ENCODE measurements at regions not wholly inside any gene's neighbourhood (a gene's known extent, or its start where the extent isn't known, plus 50 kb on each side); places are given as distances from the start of the nearest gene placed in this dataset.

- Histone ChIP-seq H4K20me1 (ENCODE audit: insufficient read depth) (no peaks in the 10 kb centered on the region), H3K27ac (ENCODE audit: low read length) (no peak overlapping the region), H3K27me3 (ENCODE audit: insufficient read depth, low read depth, low read length) (no peaks in the 10 kb centered on the region), H2AFZ (ENCODE audit: low read depth, low read length) (no peak overlapping the region), H3K4me3 (ENCODE audit: low read length) (no peak overlapping the region), H3K9me3 (ENCODE audit: low read length) (no peaks in the 10 kb centered on the region), H3K4me2 (ENCODE audit: low read length) (no peak overlapping the region), H3K9me2 (ENCODE audit: insufficient read depth, low read length) (no peaks in the 10 kb centered on the region), H3K9ac (ENCODE audit: low read length) (no peak overlapping the region), H3K79me2 (replicated peaks; ENCODE audit: insufficient read depth, low read length) (no peaks in the 10 kb centered on the region), H3F3A (ENCODE audit: insufficient read depth, low read length, poor library complexity, severe bottlenecking) (no peaks in the 10 kb centered on the region), H3K36me3 (ENCODE audit: insufficient read depth, low read length) (no peaks in the 10 kb centered on the region)
- TF ChIP-seq EZH2 (IDR thresholded peaks at IDR 0.05; ENCODE audit: borderline replicate concordance, insufficient read depth, low read length, poor library complexity, severe bottlenecking), result no peak
- TF ChIP-seq POLR2AphosphoS5 (IDR thresholded peaks at IDR 0.05), result no peak
- TF ChIP-seq MXI1 (conservative IDR thresholded peaks at IDR 0.05; ENCODE audit: poor library complexity, severe bottlenecking), result no peak
- TF ChIP-seq EP300 (conservative IDR thresholded peaks at IDR 0.05; ENCODE audit: poor library complexity, severe bottlenecking), result no peak
- TF ChIP-seq REST (IDR thresholded peaks at IDR 0.05; ENCODE audit: borderline replicate concordance), result no peak
- no peak for TF ChIP-seq SMC3 (conservative IDR thresholded peaks at IDR 0.05; ENCODE audit: poor library complexity)
- TF ChIP-seq CTCF (IDR thresholded peaks at IDR 0.05; ENCODE audit: poor library complexity, severe bottlenecking), result no peak
- no peak for TF ChIP-seq RAD21 (conservative IDR thresholded peaks at IDR 0.05)
- TF ChIP-seq TAF1 (IDR thresholded peaks at IDR 0.05; ENCODE audit: low read depth), result no peak
Measured at GRCh38 chr14:97946641-97947040, 1149.5 kb downstream of the VRK1 start.

GRCh38 chr14:97948841-97949240 is 1151.7 kb downstream of the VRK1 start:
- no peaks in the 10 kb centered on the region for H3F3A ChIP-seq (ENCODE audit: insufficient read depth, low read length, poor library complexity, severe bottlenecking)
- no peak overlapping the region for H3K27ac ChIP-seq (ENCODE audit: low read length)
- H3K27me3 ChIP-seq (ENCODE audit: insufficient read depth, low read depth, low read length), result no peaks in the 10 kb centered on the region
- H4K20me1 ChIP-seq (ENCODE audit: insufficient read depth), result no peaks in the 10 kb centered on the region
- H3K79me2 ChIP-seq (replicated peaks; ENCODE audit: insufficient read depth, low read length), result no peaks in the 10 kb centered on the region
- H3K9me2 ChIP-seq (ENCODE audit: insufficient read depth, low read length), result no peaks in the 10 kb centered on the region
- no peak overlapping the region for H2AFZ ChIP-seq (ENCODE audit: low read depth, low read length)
- H3K4me2 ChIP-seq (ENCODE audit: low read length), result no peak overlapping the region
- H3K9ac ChIP-seq (ENCODE audit: low read length), result no peak overlapping the region
- no peak for TF ChIP-seq REST (IDR thresholded peaks at IDR 0.05; ENCODE audit: borderline replicate concordance)
- TF ChIP-seq RAD21 (conservative IDR thresholded peaks at IDR 0.05), result no peak
- no peak for TF ChIP-seq EP300 (conservative IDR thresholded peaks at IDR 0.05; ENCODE audit: poor library complexity, severe bottlenecking)
- no peak for TF ChIP-seq CTCF (IDR thresholded peaks at IDR 0.05; ENCODE audit: poor library complexity, severe bottlenecking)
- no peaks in the 10 kb centered on the region for H3K9me3 ChIP-seq (ENCODE audit: low read length)
- H3K4me3 ChIP-seq (ENCODE audit: low read length), result no peak overlapping the region
- H3K36me3 ChIP-seq (ENCODE audit: insufficient read depth, low read length), result no peaks in the 10 kb centered on the region

All from neural cell (in vitro differentiated cells).